Spleen (tissue), 11 donors: ENCODE measurements at regions not wholly inside any gene's neighbourhood (a gene's known extent, or its start where the extent isn't known, plus 50 kb on each side); places are given as distances from the start of the nearest gene placed in this dataset.

Source experiments
- DNase-seq: peaks from one replicate; pipeline ENCODE4 v3.0.0-alpha.2; 2020
- H3K27ac ChIP-seq, 8 donors: fragments of 200-600 bp; sonication (generic) in 7 of 8; 1 replicate in 4 of 8; 2 replicates in 4 of 8; pipeline versions ENCODE4 v1.5.0 to v1.8.0; 2016 to 2021; ENCODE audit warnings: inconsistent platforms in 4 of 8, mild to moderate bottlenecking in 4 of 8, moderate library complexity in 1 of 8
- H3K27me3 ChIP-seq, 7 donors: fragments of 200-600 bp; sonication (generic) in 6 of 7; replicated peaks in 1 of 7; 1 replicate in 4 of 7; 2 replicates in 3 of 7; pipeline versions ENCODE4 v1.5.0 to v1.8.0; 2016 to 2021; ENCODE audit warnings: inconsistent platforms in 3 of 7, mild to moderate bottlenecking in 1 of 7
- H3K36me3 ChIP-seq, 6 donors: fragments of 200-600 bp; sonication (generic) in 5 of 6; 1 replicate in 4 of 6; 2 replicates in 2 of 6; pipeline versions ENCODE4 v1.5.0 to v1.8.0; 2016 to 2021; ENCODE audit warnings: inconsistent platforms in 2 of 6
- H3K4me1 ChIP-seq, 6 donors: fragments of 200-600 bp; sonication (generic) in 5 of 6; 1 replicate in 3 of 6; 2 replicates in 3 of 6; pipeline versions ENCODE4 v1.5.0 to v1.8.0; 2016 to 2021; ENCODE audit warnings: inconsistent platforms in 3 of 6
- H3K4me3 ChIP-seq, 8 donors: fragments of 200-600 bp; sonication (generic) in 7 of 8; 1 replicate in 4 of 8; 2 replicates in 4 of 8; pipeline versions ENCODE4 v1.5.0 to v1.8.0; 2016 to 2021; ENCODE audit warnings: inconsistent platforms in 4 of 8, mild to moderate bottlenecking in 4 of 8, moderate library complexity in 2 of 8
- H3K9me3 ChIP-seq, 8 donors: fragments of 200-600 bp; sonication (generic) in 7 of 8; 1 replicate in 4 of 8; 2 replicates in 4 of 8; pipeline versions ENCODE4 v1.5.0 to v1.8.0; 2016 to 2021; ENCODE audit warnings: inconsistent platforms in 4 of 8
- CTCF ChIP-seq, 11 experiments: fragments of 200-600 bp in 7 of 11; fragments of 450-650 bp in 4 of 11; sonication (generic) in 4 of 11; IDR thresholded peaks in 8 of 11; conservative IDR thresholded peaks in 3 of 11; 1 replicate in 7 of 11; 2 replicates in 4 of 11; pipeline versions ENCODE4 v1.4.0 to v1.8.0; 2016 to 2021; ENCODE audit warnings: antibody characterized with exemption in 11 of 11, inconsistent platforms in 4 of 11, mild to moderate bottlenecking in 1 of 11
- POLR2A ChIP-seq, 3 donors: fragments of 450-650 bp; IDR thresholded peaks; one replicate each; pipeline ENCODE4 v1.5.1; 2017; ENCODE audit warnings: antibody characterized with exemption in 3 of 3, mild to moderate bottlenecking in 1 of 3
- POLR2AphosphoS5 ChIP-seq, 3 donors: sonication (generic); formaldehyde crosslinking; IDR thresholded peaks; one replicate each; pipeline ENCODE4 v1.5.1; 2017; ENCODE audit warnings: antibody characterized with exemption in 3 of 3
- WGBS, 5 donors: extraction: QIAGEN DNeasy Blood & Tissue Kit in 3 of 5; methylation state at CpG; one replicate each; pipeline versions ENCODE4 v1.1.5 to v1.1.7; 2013 to 2018; 5-methylcytosine and 5-hydroxymethylcytosine counted together
- intact Hi-C: fragments of 100-400 bp; cut with DNase I; formaldehyde crosslinking; loops from one replicate; pipeline ENCODE4 v1.15.0; 2023; ENCODE audit warnings: low total_unique reads
- donor health status: healthy with polysubstance abuse.
- donor health status: DM: no; HTN: no; CAD: no; lungs with moderate emphysema.
- donor health status: DM: no; HTN: no; CAD: no.
- donor health status: Bipolar disorder and iron deficiency.
- donor health status: healthy.
- donor health status: DM: no; HTN: no; CAD: no.
- donor health status: DM: yes; HTN: yes; CAD: no.

DNA sequence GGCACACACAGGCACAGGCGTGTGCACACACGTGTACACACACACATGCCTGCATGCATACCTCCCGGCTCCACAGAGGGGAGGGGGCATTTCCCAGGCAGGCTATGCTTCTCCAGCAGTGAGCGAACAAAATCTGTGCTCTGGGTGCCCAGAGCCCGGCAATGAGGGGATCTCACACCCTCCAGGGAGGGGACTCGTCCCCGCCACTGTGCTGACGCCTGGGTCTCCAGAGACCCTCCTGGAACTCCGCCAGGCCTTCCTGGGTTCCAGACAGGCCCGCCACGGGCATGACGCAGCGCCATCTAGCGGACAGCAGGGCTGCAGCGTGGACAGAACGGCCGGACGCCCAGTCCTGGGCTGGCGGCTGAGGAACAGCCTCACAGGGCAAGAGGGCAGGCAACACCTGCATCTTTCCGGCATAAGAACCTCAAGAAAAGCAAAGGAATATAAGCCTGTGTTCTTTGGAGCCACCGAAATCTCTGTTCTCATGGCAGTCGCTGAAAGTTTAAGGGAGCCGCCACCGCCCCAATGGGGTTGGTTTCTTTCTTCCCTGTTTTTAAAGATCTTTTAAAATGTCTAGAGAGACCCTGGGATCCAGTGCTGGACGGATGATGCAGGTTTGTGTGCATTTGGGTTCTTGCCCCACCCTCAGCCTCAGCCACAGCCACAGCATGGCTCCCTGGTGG, 135.6 kb upstream of the PPP1R26 start:
- DNase-seq, result peak; percentile 84
- peak; percentile 28 to 90 (median 76) for TF ChIP-seq CTCF (IDR thresholded peaks at IDR 0.05 in 8 of 11, conservative IDR thresholded peaks at IDR 0.05 in 3 of 11)
- TF ChIP-seq POLR2A (IDR thresholded peaks at IDR 0.05), result no peak
- no peaks in the 10 kb centered on the region for H3K9me3 ChIP-seq
- H3K36me3 ChIP-seq, result no peaks in the 10 kb centered on the region
- intact Hi-C loops, result loop anchor here (5.0 kb wide), 1 partner anchor 257 kb away; the partner anchor contains the start of gene OLFM1
- H3K4me1 ChIP-seq, result peaks cover 0 to 6% (median 2%) of the 10 kb centered on the region in 6 donors
- H3K27ac ChIP-seq, result no peak overlapping the region
- no peak overlapping the region for H3K4me3 ChIP-seq
- peaks cover 0 to 99% (median 31%) of the 10 kb centered on the region in 7 donors for H3K27me3 ChIP-seq
- 17 to 27% (median 21%) methylated on average over 22 to 25 of the region's 25 CpGs for WGBS, 5 donors

GRCh38 chr9:135344523-135344901, 135.1 kb upstream of the PPP1R26 start:
- no peaks in the 10 kb centered on the region for H3K9me3 ChIP-seq
- H3K36me3 ChIP-seq, result no peaks in the 10 kb centered on the region
- intact Hi-C loops, result loop anchor here (5.0 kb wide), 1 partner anchor 257 kb away; the partner anchor contains the start of gene OLFM1
- peaks cover 0 to 99% (median 31%) of the 10 kb centered on the region in 7 donors for H3K27me3 ChIP-seq
- H3K4me3 ChIP-seq, result no peak overlapping the region
- peaks cover 0 to 6% (median 2%) of the 10 kb centered on the region in 6 donors for H3K4me1 ChIP-seq
- peak; percentile 47 for DNase-seq
- TF ChIP-seq POLR2AphosphoS5 (IDR thresholded peaks at IDR 0.05), result no peak
- no peak for TF ChIP-seq POLR2A (IDR thresholded peaks at IDR 0.05)
- no peak for TF ChIP-seq CTCF (IDR thresholded peaks at IDR 0.05 in 8 of 11, conservative IDR thresholded peaks at IDR 0.05 in 3 of 11)
- WGBS, 5 donors, result 73 to 88% (median 84%) methylated on average over 7 of the region's 7 CpGs
- no peak overlapping the region for H3K27ac ChIP-seq

GRCh38 chr9:135344915-135345500, 134.6 kb upstream of the PPP1R26 start:
- H3K27me3 ChIP-seq, result peaks cover 0 to 99% (median 36%) of the 10 kb centered on the region in 7 donors
- 73 to 81% (median 77%) methylated on average over 16 to 19 of the region's 19 CpGs for WGBS, 5 donors
- DNase-seq, result peak; percentile 22

More at GRCh38 chr9:135344915-135345500, 134.6 kb upstream of the PPP1R26 start:
- Histone ChIP-seq H3K36me3 (no peaks in the 10 kb centered on the region), H3K9me3 (no peaks in the 10 kb centered on the region), H3K4me1 (peaks cover 0 to 6% (median 2%) of the 10 kb centered on the region in 6 donors), H3K4me3 (no peak overlapping the region), H3K27ac (no peak overlapping the region)
- TF ChIP-seq CTCF (IDR thresholded peaks at IDR 0.05 in 8 of 11, conservative IDR thresholded peaks at IDR 0.05 in 3 of 11), result no peak
- no peak for TF ChIP-seq POLR2AphosphoS5 (IDR thresholded peaks at IDR 0.05)
- no peak for TF ChIP-seq POLR2A (IDR thresholded peaks at IDR 0.05)
- intact Hi-C loops, result loop anchor here (5.0 kb wide), 1 partner anchor 258 kb away; the partner anchor contains the start of gene OLFM1
